K562 (cell line): ENCODE measurements at regions not wholly inside any gene's neighbourhood (a gene's known extent, or its start where the extent isn't known, plus 50 kb on each side); places are given as distances from the start of the nearest gene placed in this dataset.
A peak's percentile ranks its signal among the peaks of the same experiment; 100 is the strongest.

Experiments used
- ATAC-seq: fragments of 200-7000 bp; cut with Tn5 transposase; 3 replicates; pipeline ENCODE4 v1.9.1; 2020; ENCODE audit warnings: moderate library complexity
- BruUV-seq: library from RNA; stranded (reverse); fragments of 400-500 nt; replicated peaks from 2 replicates; lab custom pipeline; 2021; lab: Mats Ljungman, UMichigan
- CTCF ChIA-PET: fragments of 300-600 bp; formaldehyde crosslinking; extraction: SDS; loops from one replicate; lab custom pipeline; 2021; ENCODE audit warnings: low intra/inter-chr PET ratio; lab: Yijun Ruan, JAX
- POLR2A ChIA-PET: fragments of 300-600, 350-650 bp; sonication (Branson Sonifier 250); formaldehyde crosslinking; extraction: SDS; loops from one replicate; lab custom pipeline; 2021; ENCODE audit warnings: antibody characterized with exemption, inconsistent platforms; lab: Yijun Ruan, JAX
- DNase-seq, 4 experiments: peaks; one replicate each; pipeline versions ENCODE4 v3.0.0 to v3.0.0-alpha.2; 2011 to 2018; ENCODE audit warnings: low spot score in 3 of 4, mixed read lengths in 3 of 4; ENCODE audit errors: extremely low read depth in 1 of 4
- FAIRE-seq: peaks from 2 replicates; lab custom pipeline; 2011; peaks lifted over from hg19 to GRCh38; lab: Jason Lieb, UNC
- H2AFZ ChIP-seq: 2 replicates; pipeline ENCODE4 v1.6.0; 2011; ENCODE audit warnings: low read depth, low read length, control low read depth, inconsistent platforms
- H3K27ac ChIP-seq: fragments of 200-600 bp; 3 replicates; pipeline ENCODE4 v1.8.0; 2011; ENCODE audit warnings: low read depth, mild to moderate bottlenecking, control low read depth, inconsistent platforms, low read length, moderate library complexity, mixed read lengths; ENCODE audit errors: extremely low read depth
- H3K27me3 ChIP-seq, 2 experiments: fragments of 300-600 bp in 1 of 2; 2 replicates in 1 of 2; 3 replicates in 1 of 2; pipeline versions ENCODE4 v1.6.0 to v1.8.0; 2011; ENCODE audit warnings: inconsistent platforms in 2 of 2, low read length in 2 of 2, mild to moderate bottlenecking in 1 of 2, mixed read lengths in 1 of 2, moderate library complexity in 1 of 2; ENCODE audit not compliant: control insufficient read depth in 2 of 2, insufficient read depth in 2 of 2
- H3K36me3 ChIP-seq: fragments of 300-600 bp; 3 replicates; pipeline ENCODE4 v1.8.0; 2011; ENCODE audit warnings: mild to moderate bottlenecking, low read length, inconsistent platforms; ENCODE audit not compliant: control insufficient read depth, insufficient read depth
- H3K4me1 ChIP-seq, 2 experiments: fragments of 200-600 bp in 1 of 2; replicated peaks in 1 of 2; 2 replicates in 1 of 2; 3 replicates in 1 of 2; pipeline versions ENCODE4 v1.5.1 to v1.8.0; 2011; ENCODE audit warnings: inconsistent platforms in 2 of 2, low read length in 2 of 2, mild to moderate bottlenecking in 1 of 2, mixed read lengths in 1 of 2, moderate library complexity in 1 of 2; ENCODE audit not compliant: control insufficient read depth in 2 of 2, insufficient read depth in 2 of 2
- H3K4me2 ChIP-seq: 2 replicates; pipeline ENCODE4 v1.6.1; 2011; ENCODE audit warnings: low read length, control low read depth, inconsistent platforms, mixed read lengths; ENCODE audit not compliant: insufficient read depth
- H3K4me3 ChIP-seq: fragments of 200-600 bp; sonication (generic), shearing (Covaris generic); 2 replicates; pipeline ENCODE4 v1.5.1; 2016; ENCODE audit warnings: control low read depth, inconsistent platforms
- H3K79me2 ChIP-seq: fragments of 200-600 bp; 3 replicates; pipeline ENCODE4 v1.8.0; 2011; ENCODE audit warnings: low read length, inconsistent platforms; ENCODE audit not compliant: control insufficient read depth, insufficient read depth
- H3K9ac ChIP-seq, 2 experiments: 2 replicates each; pipeline versions ENCODE4 v1.6.0 to v1.6.1; 2011; ENCODE audit warnings: low read depth in 2 of 2, low read length in 2 of 2, control low read depth in 1 of 2, inconsistent platforms in 1 of 2, mild to moderate bottlenecking in 1 of 2, mixed read lengths in 1 of 2; ENCODE audit not compliant: insufficient read depth in 1 of 2
- H3K9me1 ChIP-seq: one replicate; pipeline ENCODE4 v1.6.0; 2011; ENCODE audit warnings: inconsistent platforms, mild to moderate bottlenecking, low read length, moderate library complexity; ENCODE audit not compliant: control insufficient read depth, insufficient read depth
- H3K9me3 ChIP-seq: replicated peaks from 2 replicates; pipeline ENCODE4 v1.5.1; 2011; ENCODE audit warnings: low read depth, low read length, inconsistent platforms; ENCODE audit not compliant: control insufficient read depth, insufficient read depth
- H4K20me1 ChIP-seq: replicated peaks from 2 replicates; pipeline ENCODE4 v1.6.1; 2011; ENCODE audit warnings: low read length, inconsistent platforms, mixed read lengths; ENCODE audit not compliant: control insufficient read depth, insufficient read depth
- CBX3 ChIP-seq, 2 experiments: IDR thresholded peaks; 1 replicate in 1 of 2; 2 replicates in 1 of 2; pipeline ENCODE4 v1.6.1; 2012; ENCODE audit warnings: inconsistent platforms in 2 of 2, low read length in 2 of 2, borderline replicate concordance in 1 of 2, control low read depth in 1 of 2
- KAT7 ChIP-seq: sonication (generic); formaldehyde crosslinking; IDR thresholded peaks from 2 replicates; pipeline ENCODE4 v1.8.0; 2022; ENCODE audit warnings: missing genetic modification reagents, mild to moderate bottlenecking, borderline replicate concordance
- SUPT5H ChIP-seq: fragments of 450-650 bp; IDR thresholded peaks from 2 replicates; pipeline ENCODE4 v1.6.1; 2016
- TFAM ChIP-seq: fragments of 250-450 bp; sonication (Bioruptor Pico); conservative IDR thresholded peaks from 2 replicates; pipeline ENCODE4 v1.5.0; 2021; ENCODE audit warnings: mild to moderate bottlenecking, moderate library complexity
- TRIM28 ChIP-seq: fragments of 450-650 bp; IDR thresholded peaks from 2 replicates; pipeline ENCODE4 v1.6.1; 2017
- TSC22D4 ChIP-seq: fragments of 450-650 bp; IDR thresholded peaks from 2 replicates; pipeline ENCODE4 v1.6.1; 2016; ENCODE audit warnings: missing genetic modification characterization, missing biosample characterization, control low read depth
- USF2 ChIP-seq: sonication (generic); formaldehyde crosslinking; IDR thresholded peaks from 2 replicates; pipeline ENCODE4 v1.5.0; 2020; ENCODE audit warnings: missing genetic modification reagents
- ZKSCAN8 ChIP-seq: fragments of 200-800 bp; sonication (Bioruptor generic); IDR thresholded peaks from 2 replicates; pipeline ENCODE4 v1.6.1; 2016; ENCODE audit warnings: missing genetic modification characterization, missing compliant biosample characterization
- WGBS: fragments of 100-300 bp; shearing (Covaris generic); methylation state at CpG from one replicate; pipeline ENCODE4 v1.1.6; 2016; ENCODE audit warnings: low coverage, mixed read lengths; ENCODE audit not compliant: insufficient coverage; ENCODE audit errors: missing lambda C conversion rate; 5-methylcytosine and 5-hydroxymethylcytosine counted together
- in situ Hi-C: fragments of 300-500 bp; cut with MboI; formaldehyde crosslinking; loops from 4 replicates; pipeline ENCODE4 v1.15.0; 2018; ENCODE audit warnings: inconsistent platforms, mixed read lengths
- intact Hi-C: fragments of 100-400 bp; cut with micrococcal nuclease; formaldehyde crosslinking; loops from 2 replicates; pipeline ENCODE4 v1.14.2; 2022

- in situ Hi-C loops: no loop called here
- no peak for DNase-seq
- WGBS: 77% methylated on average over 5 of the region's 5 CpGs
- Histone ChIP-seq H4K20me1 (no peaks in the 10 kb centered on the region), H3K9ac (no peak overlapping the region), H3K27ac (no peak overlapping the region), H3K9me1 (no peaks in the 10 kb centered on the region), H3K4me3 (no peak overlapping the region), H3K27me3 (peaks cover 3 to 4% of the 10 kb centered on the region in 2 experiments; a peak in 2 of 5 replicates), H3K4me1 (peaks cover 17 to 32% of the 10 kb centered on the region in 2 experiments), H2AFZ (no peak overlapping the region), H3K36me3 (no peaks in the 10 kb centered on the region), H3K4me2 (no peak overlapping the region), H3K9me3 (peaks cover 9% of the 10 kb centered on the region), H3K79me2 (no peaks in the 10 kb centered on the region)
- intact Hi-C loops: no loop called here
- no peak for FAIRE-seq
- ChIA-PET POLR2A (no interaction called here), CTCF (no interaction called here)
- no peak for ATAC-seq
- TF ChIP-seq USF2 (peak; percentile 48), TSC22D4 (tag) (no peak), CBX3 (IDR thresholded peaks at IDR 0.05; ENCODE audit: borderline replicate concordance in 1 of 2, low read length in 2 of 2) (peak in 1 of 2 experiments; percentile 73; a peak in 1 of 3 replicates), ZKSCAN8 (CRISPR knock-in tag) (0 out of 2 replicates have a peak, but pooled peaks have one; percentile 51), TRIM28 (0 out of 2 replicates have a peak, but pooled peaks have one; percentile 32), TFAM (no peak), SUPT5H (no peak), KAT7 (CRISPR knock-in tag) (no peak)
- BruUV-seq: no TSS peak
These were observed 263.0 kb downstream of the C16orf95 start for GRCh38 chr16:87054154-87054553.
